Mesendoderm (in vitro differentiated cells): ENCODE measurements at regions not wholly inside any gene's neighbourhood (a gene's known extent, or its start where the extent isn't known, plus 50 kb on each side); places are given as distances from the start of the nearest gene placed in this dataset.
"Not testable (repeated sequence)": the region's sequence is repeated elsewhere in the genome, so short reads cannot be mapped to it uniquely, and the experiment has no call there.

ENCODE experiments used
- DNase-seq: peaks from one replicate; pipeline ENCODE4 v3.0.0; 2013
- H2AK5ac ChIP-seq: 2 replicates; pipeline ENCODE4 v1.6.1; 2013; ENCODE audit warnings: low read length, inconsistent platforms
- H2BK120ac ChIP-seq: 2 replicates; pipeline ENCODE4 v1.6.1; 2013; ENCODE audit warnings: low read depth, mild to moderate bottlenecking, low read length, moderate library complexity, mixed read lengths
- H2BK15ac ChIP-seq: replicated peaks from 2 replicates; pipeline ENCODE4 v1.6.1; 2013; ENCODE audit warnings: low read depth, mild to moderate bottlenecking, moderate library complexity
- H2BK5ac ChIP-seq: 2 replicates; pipeline ENCODE4 v1.6.1; 2013; ENCODE audit warnings: low read length, inconsistent platforms
- H3K18ac ChIP-seq: 2 replicates; pipeline ENCODE4 v1.6.1; 2013; ENCODE audit warnings: mild to moderate bottlenecking, low read length, mixed read lengths
- H3K23ac ChIP-seq: one replicate; pipeline ENCODE4 v1.6.1; 2013; ENCODE audit warnings: low read length
- H3K27ac ChIP-seq: 2 replicates; pipeline ENCODE4 v1.5.1; 2013; ENCODE audit warnings: low read depth, mild to moderate bottlenecking, inconsistent platforms, low read length, moderate library complexity
- H3K27me3 ChIP-seq: 2 replicates; pipeline ENCODE4 v1.6.1; 2013; ENCODE audit warnings: low read length, control low read depth, mild to moderate bottlenecking, inconsistent platforms; ENCODE audit not compliant: insufficient read depth, poor library complexity
- H3K36me3 ChIP-seq: 2 replicates; pipeline ENCODE4 v1.6.1; 2013; ENCODE audit warnings: low read length, inconsistent platforms; ENCODE audit not compliant: control insufficient read depth, insufficient read depth
- H3K4ac ChIP-seq: one replicate; pipeline ENCODE4 v1.6.1; 2013; ENCODE audit warnings: low read depth, mild to moderate bottlenecking, low read length, moderate library complexity
- H3K4me1 ChIP-seq: 2 replicates; pipeline ENCODE4 v1.6.1; 2013; ENCODE audit warnings: low read depth, low read length, inconsistent platforms; ENCODE audit not compliant: control insufficient read depth
- H3K4me2 ChIP-seq: 2 replicates; pipeline ENCODE4 v1.6.1; 2013; ENCODE audit warnings: low read length
- H3K4me3 ChIP-seq: 2 replicates; pipeline ENCODE4 v1.5.1; 2013; ENCODE audit warnings: mild to moderate bottlenecking, low read length
- H3K56ac ChIP-seq: one replicate; pipeline ENCODE4 v1.6.1; 2013; ENCODE audit warnings: low read length
- H3K79me1 ChIP-seq: 2 replicates; pipeline ENCODE4 v1.6.1; 2013; ENCODE audit warnings: low read length, inconsistent platforms
- H3K79me2 ChIP-seq: 2 replicates; pipeline ENCODE4 v1.6.1; 2013; ENCODE audit warnings: mild to moderate bottlenecking, low read length; ENCODE audit not compliant: control insufficient read depth, insufficient read depth
- H3K9ac ChIP-seq: 2 replicates; pipeline ENCODE4 v1.6.1; 2013; ENCODE audit warnings: low read length, inconsistent platforms
- H4K5ac ChIP-seq: one replicate; pipeline ENCODE4 v1.6.1; 2013; ENCODE audit warnings: low read length
- H4K8ac ChIP-seq: one replicate; pipeline ENCODE4 v1.6.1; 2013; ENCODE audit warnings: low read depth, mild to moderate bottlenecking, control low read depth, low read length, moderate library complexity
- WGBS: extraction: QIAGEN DNeasy Blood & Tissue Kit; methylation state at CpG from one replicate; pipeline ENCODE4 v1.1.7; 2013; ENCODE audit warnings: low lambda C conversion rate, missing lambda C conversion rate; ENCODE audit not compliant: insufficient coverage; ENCODE audit errors: extremely low coverage; 5-methylcytosine and 5-hydroxymethylcytosine counted together

- Histone ChIP-seq H3K4me1 (no peaks in the 10 kb centered on the region), H2AK5ac (no peak overlapping the region), H3K9ac (no peak overlapping the region), H3K27ac (no peak overlapping the region), H2BK15ac (no peak overlapping the region), H3K4me3 (no peak overlapping the region), H2BK5ac (no peak overlapping the region), H3K4me2 (no peak overlapping the region), H3K18ac (no peak overlapping the region), H3K23ac (no peak overlapping the region), H3K79me2 (no peaks in the 10 kb centered on the region), H3K27me3 (no peaks in the 10 kb centered on the region), H3K56ac (no peak overlapping the region), H2BK120ac (no peak overlapping the region), H4K8ac (no peak overlapping the region), H3K4ac (no peak overlapping the region), H3K79me1 (no peaks in the 10 kb centered on the region), H3K36me3 (no peaks in the 10 kb centered on the region), H4K5ac (no peak overlapping the region)
- no peak for DNase-seq
- no CpG with 5 or more reads among the region's 9 CpGs for WGBS
Measured at GRCh38 chr10:43921881-43922280, 273.2 kb upstream of the ZNF32 start.

- H4K5ac ChIP-seq = no peak overlapping the region
- no peak overlapping the region for H3K4ac ChIP-seq
- H3K27ac ChIP-seq = no peak overlapping the region
- no peak overlapping the region for H3K9ac ChIP-seq
- H2BK5ac ChIP-seq = no peak overlapping the region
- no peak overlapping the region for H2BK120ac ChIP-seq
- no peaks in the 10 kb centered on the region for H3K4me1 ChIP-seq
- no peak overlapping the region for H3K4me2 ChIP-seq
- H3K27me3 ChIP-seq = no peaks in the 10 kb centered on the region
- WGBS = no CpG with 5 or more reads among the region's 6 CpGs
- no peaks in the 10 kb centered on the region for H3K79me1 ChIP-seq
- H3K36me3 ChIP-seq = no peaks in the 10 kb centered on the region
- no peak overlapping the region for H2BK15ac ChIP-seq
- H2AK5ac ChIP-seq = no peak overlapping the region
- H3K79me2 ChIP-seq = no peaks in the 10 kb centered on the region
- H3K56ac ChIP-seq = no peak overlapping the region
- no peak overlapping the region for H3K4me3 ChIP-seq
- no peak for DNase-seq
- no peak overlapping the region for H3K18ac ChIP-seq
- no peak overlapping the region for H3K23ac ChIP-seq
- H4K8ac ChIP-seq = no peak overlapping the region
Measured at GRCh38 chr10:43921478-43921877, 272.8 kb upstream of the ZNF32 start.

GRCh38 chr10:43920236-43920758 is 271.6 kb upstream of the ZNF32 start:
- H3K18ac ChIP-seq, H3K36me3 ChIP-seq, H4K5ac ChIP-seq, H3K27me3 ChIP-seq, H3K4me2 ChIP-seq, H4K8ac ChIP-seq, H3K4me3 ChIP-seq, H2BK5ac ChIP-seq, H2BK15ac ChIP-seq, DNase-seq, H3K23ac ChIP-seq, H3K4me1 ChIP-seq, H3K9ac ChIP-seq, H3K79me2 ChIP-seq, H3K4ac ChIP-seq, H2BK120ac ChIP-seq, H2AK5ac ChIP-seq, H3K27ac ChIP-seq, H3K79me1 ChIP-seq, H3K56ac ChIP-seq: not testable (repeated sequence)
- no CpG with 5 or more reads among the region's 12 CpGs for WGBS

- no CpG with 5 or more reads among the region's 8 CpGs for WGBS
- no peak overlapping the region for H3K9ac ChIP-seq
- H3K4me3 ChIP-seq = no peak overlapping the region
- no peak overlapping the region for H4K8ac ChIP-seq
- H3K56ac ChIP-seq = no peak overlapping the region
- no peak overlapping the region for H2BK5ac ChIP-seq
- H3K4me2 ChIP-seq = no peak overlapping the region
- H3K36me3 ChIP-seq = no peaks in the 10 kb centered on the region
- H2AK5ac ChIP-seq = no peak overlapping the region
- no peak for DNase-seq
- no peaks in the 10 kb centered on the region for H3K79me2 ChIP-seq
- no peak overlapping the region for H2BK15ac ChIP-seq
- no peaks in the 10 kb centered on the region for H3K79me1 ChIP-seq
- no peak overlapping the region for H4K5ac ChIP-seq
- H3K4me1 ChIP-seq = no peaks in the 10 kb centered on the region
- no peak overlapping the region for H3K27ac ChIP-seq
- H3K4ac ChIP-seq = no peak overlapping the region
- H3K27me3 ChIP-seq = no peaks in the 10 kb centered on the region
- H3K18ac ChIP-seq = no peak overlapping the region
- no peak overlapping the region for H2BK120ac ChIP-seq
- H3K23ac ChIP-seq = no peak overlapping the region
Measured at GRCh38 chr10:43913676-43914235, 265.1 kb upstream of the ZNF32 start.

GRCh38 chr10:43912469-43912868 is 263.8 kb upstream of the ZNF32 start:
- no peaks in the 10 kb centered on the region for H3K4me1 ChIP-seq
- H3K4ac ChIP-seq = no peak overlapping the region
- H3K23ac ChIP-seq = no peak overlapping the region
- H3K79me2 ChIP-seq = no peaks in the 10 kb centered on the region
- H3K4me2 ChIP-seq = no peak overlapping the region
- H3K4me3 ChIP-seq = no peak overlapping the region
- no peaks in the 10 kb centered on the region for H3K27me3 ChIP-seq
- H3K36me3 ChIP-seq = no peaks in the 10 kb centered on the region
- no peak overlapping the region for H3K18ac ChIP-seq
- H2BK5ac ChIP-seq = no peak overlapping the region
- no peak overlapping the region for H4K8ac ChIP-seq
- H3K79me1 ChIP-seq = no peaks in the 10 kb centered on the region
- DNase-seq = no peak
- no peak overlapping the region for H2AK5ac ChIP-seq
- no peak overlapping the region for H2BK120ac ChIP-seq
- H2BK15ac ChIP-seq = no peak overlapping the region
- no peak overlapping the region for H3K56ac ChIP-seq
- WGBS = no CpG with 5 or more reads among the region's 3 CpGs
- no peak overlapping the region for H4K5ac ChIP-seq
- no peak overlapping the region for H3K27ac ChIP-seq
- H3K9ac ChIP-seq = no peak overlapping the region

- Histone ChIP-seq H3K79me2 (no peaks in the 10 kb centered on the region), H4K8ac (no peak overlapping the region), H3K27ac (no peak overlapping the region), H2AK5ac (no peak overlapping the region), H3K18ac (no peak overlapping the region), H4K5ac (no peak overlapping the region), H3K4me1 (no peaks in the 10 kb centered on the region), H3K56ac (no peak overlapping the region), H3K9ac (no peak overlapping the region), H3K23ac (no peak overlapping the region), H2BK120ac (no peak overlapping the region), H3K4ac (no peak overlapping the region), H3K27me3 (no peaks in the 10 kb centered on the region), H3K79me1 (no peaks in the 10 kb centered on the region), H3K36me3 (no peaks in the 10 kb centered on the region), H2BK15ac (no peak overlapping the region), H3K4me3 (no peak overlapping the region), H3K4me2 (no peak overlapping the region), H2BK5ac (no peak overlapping the region)
- DNase-seq = no peak
- no CpG with 5 or more reads among the region's 8 CpGs for WGBS
Measured at GRCh38 chr10:43906490-43906889, 257.8 kb upstream of the ZNF32 start.
